Esophagus mucosa (tissue), 1 donor: ENCODE measurements at regions not wholly inside any gene's neighbourhood (a gene's known extent, or its start where the extent isn't known, plus 50 kb on each side); places are given as distances from the start of the nearest gene placed in this dataset.

Experiments
- ATAC-seq: fragments of 200-7000 bp; cut with Tn5 transposase; one replicate; pipeline ENCODE4 v1.9.1; 2020
- donor health status: DM: yes; HTN: yes; CAD: no.

DNA sequence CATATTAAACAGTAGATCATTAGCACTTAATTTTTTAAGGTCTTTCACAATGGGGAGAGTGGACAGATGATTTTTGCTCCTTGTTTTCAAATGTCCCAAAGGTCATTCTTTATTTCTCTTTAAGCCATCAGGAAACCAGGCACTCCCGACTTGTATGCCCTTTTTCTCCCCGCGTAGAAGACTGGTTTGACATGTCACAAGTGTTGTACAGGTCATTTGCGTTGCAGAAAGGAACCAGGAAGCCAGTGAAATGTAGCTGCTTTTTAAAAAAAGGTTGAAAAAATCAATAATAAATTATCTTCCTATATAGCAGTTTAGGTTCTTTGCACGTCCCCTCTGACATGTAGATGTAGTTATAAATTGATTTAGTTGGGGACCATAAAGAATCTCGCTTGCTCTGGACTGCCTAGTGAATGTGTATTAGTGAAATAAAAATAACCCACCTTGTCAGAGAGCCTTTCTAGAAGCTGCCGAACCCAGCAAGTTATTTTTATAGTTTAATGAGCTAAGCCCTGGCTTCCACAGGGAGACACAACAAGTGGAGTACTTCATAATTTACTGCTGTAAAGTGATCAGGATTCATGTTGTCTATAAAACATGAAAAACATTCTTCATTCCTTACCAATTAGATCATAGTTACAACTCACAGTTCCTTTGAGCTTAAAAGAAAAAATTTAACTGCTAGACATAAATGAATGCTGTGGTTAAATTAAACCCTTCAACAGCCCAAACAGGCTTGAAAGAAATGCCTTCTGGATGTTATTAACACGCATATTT lies 404.6 kb downstream of the CSNK1G3 start:
- no peak for ATAC-seq

GRCh38 chr5:123914333-123914732 lies 402.4 kb downstream of the CSNK1G3 start:
- no peak for ATAC-seq

GRCh38 chr5:123907349-123907748 lies 395.4 kb downstream of the CSNK1G3 start:
- ATAC-seq: no peak

- ATAC-seq: no peak
These were observed 394.8 kb downstream of the CSNK1G3 start for GRCh38 chr5:123906698-123907295.

DNA sequence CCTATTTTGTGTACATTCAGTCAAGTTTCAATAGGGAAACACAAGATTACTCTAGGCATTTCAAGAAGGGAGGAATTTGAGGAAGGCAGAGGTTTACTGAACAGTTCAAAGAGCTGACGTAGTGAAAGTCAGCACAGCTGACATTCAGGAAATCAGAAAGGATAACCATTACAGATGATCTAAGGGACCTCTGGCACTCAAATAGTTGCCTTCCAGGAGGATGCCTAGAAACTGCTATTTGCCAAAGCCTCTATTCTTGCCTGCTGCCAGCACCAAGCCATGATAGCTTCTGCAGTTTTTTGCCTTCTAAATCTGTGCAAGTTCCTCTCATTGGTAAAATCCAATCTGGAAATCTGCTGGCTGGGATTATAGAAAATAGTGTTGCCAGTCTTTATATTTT lies 373.1 kb downstream of the CSNK1G3 start:
- ATAC-seq: no peak

DNA sequence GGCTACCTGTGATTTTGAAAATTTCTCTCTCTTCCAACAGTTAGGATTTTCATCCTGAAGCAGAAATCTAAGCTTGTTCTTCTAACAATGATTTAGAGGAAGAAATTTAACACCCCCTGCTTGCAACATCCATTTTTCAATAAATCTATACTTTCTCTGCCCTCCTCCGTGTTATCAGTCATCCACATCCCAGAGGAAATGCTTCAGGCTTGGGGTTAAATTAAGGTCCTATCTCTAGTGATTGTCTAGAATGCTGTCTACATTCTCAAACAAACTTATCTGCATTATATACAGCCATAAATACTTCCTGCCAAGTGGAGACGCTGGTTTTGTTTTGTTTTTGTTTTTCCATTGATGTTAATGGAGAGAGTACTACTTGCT lies 371.0 kb downstream of the CSNK1G3 start:
- no peak for ATAC-seq

DNA sequence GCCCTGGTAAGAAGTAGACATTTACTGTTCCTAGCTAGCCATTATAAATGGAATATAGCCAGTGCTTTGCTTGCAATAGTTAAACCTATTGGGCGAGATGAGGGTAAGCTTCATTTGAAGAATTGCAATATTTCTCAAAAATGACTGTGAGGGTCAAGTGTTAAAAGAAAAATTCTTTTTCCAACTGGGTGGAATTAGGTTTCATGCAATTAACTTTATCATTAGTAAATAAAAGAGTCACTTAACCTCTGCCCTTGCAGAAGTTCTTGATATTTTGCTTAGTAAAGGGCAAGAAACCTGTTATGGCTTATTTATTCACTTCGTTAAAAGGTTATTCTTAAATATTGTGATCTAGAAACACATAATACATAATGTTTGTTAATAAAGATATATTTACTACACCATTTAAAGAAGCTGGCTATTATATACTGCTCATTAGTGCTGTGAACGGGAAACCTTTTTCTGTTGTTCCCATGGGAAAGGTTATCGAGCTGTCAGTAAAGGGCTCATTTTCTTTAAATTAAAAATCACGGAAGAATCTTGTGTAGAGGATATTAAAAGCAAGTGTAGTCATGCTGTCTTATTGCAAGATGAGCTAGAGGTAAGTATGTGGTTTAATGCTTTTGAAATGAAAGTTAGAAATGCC lies 370.5 kb downstream of the CSNK1G3 start:
- no peak for ATAC-seq

DNA sequence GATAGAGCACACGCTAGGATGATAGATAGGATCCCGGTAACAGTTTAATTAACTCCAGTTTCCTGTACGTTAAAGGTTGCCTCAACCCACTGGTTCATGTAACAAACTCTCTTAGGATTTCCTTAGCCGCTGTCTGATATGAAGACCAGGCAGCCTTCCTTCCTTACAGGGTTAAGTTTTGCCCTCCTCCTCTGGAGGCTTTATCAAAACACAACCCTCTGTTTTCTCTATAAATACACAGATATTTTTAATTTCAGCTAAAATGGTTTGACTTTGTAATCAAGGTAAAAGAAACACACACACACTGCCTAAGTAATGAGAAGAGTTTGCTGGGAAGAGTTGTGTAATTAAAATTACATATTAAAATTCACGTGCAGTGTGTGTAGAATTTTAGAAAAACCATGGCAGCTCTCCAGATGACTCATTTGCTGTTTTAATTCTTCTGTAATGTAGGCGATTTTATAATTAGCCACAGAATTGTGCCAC lies 369.8 kb downstream of the CSNK1G3 start:
- no peak for ATAC-seq

- no peak for ATAC-seq
These were observed 368.9 kb downstream of the CSNK1G3 start for GRCh38 chr5:123880875-123881274.

DNA sequence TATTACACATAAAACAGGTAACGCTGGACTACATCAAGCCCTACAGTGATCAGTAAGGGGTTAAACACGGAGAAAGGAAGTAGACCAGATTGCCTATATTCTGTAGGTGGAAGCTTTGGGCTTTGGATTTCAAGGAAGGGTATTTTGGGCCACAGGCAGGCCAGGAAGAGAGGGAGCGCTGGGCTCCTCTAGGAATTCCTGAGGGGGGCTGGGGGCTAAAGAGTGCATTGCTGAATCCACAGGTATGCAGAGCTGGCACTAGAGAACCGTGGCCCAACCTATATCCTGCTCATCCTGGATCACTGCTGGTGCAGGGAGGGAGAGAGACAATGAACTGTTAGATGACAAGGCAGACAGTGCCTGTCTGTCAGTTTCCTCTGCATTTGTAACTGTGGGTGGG lies 367.1 kb downstream of the CSNK1G3 start:
- no peak for ATAC-seq

- ATAC-seq: no peak
These were observed 364.4 kb downstream of the CSNK1G3 start for GRCh38 chr5:123876276-123876790.

DNA sequence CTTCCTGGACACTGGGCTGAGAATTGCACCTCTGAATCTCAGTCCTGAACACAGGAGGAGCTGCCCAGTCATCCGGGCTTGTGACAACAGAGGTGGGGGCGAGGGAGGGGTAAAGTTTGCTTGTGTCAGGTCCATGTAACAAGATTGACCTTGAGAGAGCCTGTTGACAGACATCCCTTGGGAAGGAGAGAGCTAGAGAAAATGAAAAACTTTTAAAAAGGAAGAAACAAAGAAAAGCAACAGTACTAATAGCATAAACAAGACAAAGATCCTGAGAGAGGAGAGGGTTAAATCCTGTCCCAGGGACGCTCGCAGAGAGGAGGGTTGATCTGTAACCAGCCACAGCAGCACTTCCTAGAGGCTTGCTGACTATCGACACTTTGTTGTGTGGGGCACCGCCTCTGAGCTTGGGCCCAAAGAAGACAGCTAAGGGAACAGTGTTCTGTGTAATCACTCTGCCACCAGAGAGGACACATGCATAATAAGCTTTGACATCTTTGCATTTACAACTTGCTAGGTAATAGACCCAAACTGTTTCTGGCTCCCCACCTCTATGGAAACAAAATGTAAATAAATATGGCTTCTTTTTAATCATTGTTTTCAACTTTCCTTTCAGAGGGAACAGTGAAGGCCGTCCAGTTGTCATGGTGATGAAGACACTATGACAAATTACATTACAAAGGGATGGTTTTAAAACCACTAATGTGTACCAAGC lies 363.7 kb downstream of the CSNK1G3 start:
- ATAC-seq: no peak

GRCh38 chr5:123874600-123875201 lies 362.7 kb downstream of the CSNK1G3 start:
- no peak for ATAC-seq

- ATAC-seq: no peak
These were observed 361.9 kb downstream of the CSNK1G3 start for GRCh38 chr5:123873846-123874245.

DNA sequence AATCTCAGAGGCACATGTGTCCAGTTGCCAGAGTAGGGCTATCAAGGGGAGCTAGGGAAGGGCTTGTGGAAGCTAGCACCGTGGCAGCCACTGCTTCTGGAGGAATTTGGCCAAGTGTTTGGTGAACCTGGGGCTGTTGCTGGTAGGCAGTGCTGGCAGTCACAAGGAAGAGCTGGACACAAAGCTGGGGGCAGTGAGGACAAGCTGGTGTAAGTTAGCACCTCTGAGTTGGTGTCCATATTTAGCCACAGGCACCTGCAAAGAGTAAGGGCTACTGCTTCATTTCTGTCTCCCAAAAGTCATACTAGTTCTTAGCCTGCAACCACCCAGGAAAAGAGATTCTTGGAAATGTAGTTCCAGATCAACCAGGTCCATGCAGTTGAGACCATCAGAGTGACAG lies 359.4 kb downstream of the CSNK1G3 start:
- no peak for ATAC-seq

- ATAC-seq: no peak
These were observed 356.9 kb downstream of the CSNK1G3 start for GRCh38 chr5:123868881-123869280.

- no peak for ATAC-seq
These were observed 356.3 kb downstream of the CSNK1G3 start for GRCh38 chr5:123868267-123868666.

DNA sequence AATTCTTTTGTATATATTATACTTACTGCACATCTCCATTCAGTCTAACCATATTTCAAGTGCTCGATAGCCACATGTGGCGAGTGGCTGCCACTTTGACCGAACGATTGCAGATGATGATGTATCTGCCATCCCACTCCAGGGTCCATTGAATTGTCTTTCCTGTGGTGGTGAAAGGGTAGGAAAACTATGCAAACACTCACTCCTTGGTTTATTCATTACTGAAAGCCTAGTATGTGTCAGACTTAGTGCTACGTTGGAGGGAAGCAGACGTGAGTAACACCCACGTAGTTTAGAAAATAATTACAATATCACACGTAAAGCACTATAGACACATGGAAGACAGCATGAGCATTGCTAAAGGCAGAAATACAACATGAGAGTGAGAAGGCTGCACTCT lies 353.7 kb downstream of the CSNK1G3 start:
- ATAC-seq: no peak

DNA sequence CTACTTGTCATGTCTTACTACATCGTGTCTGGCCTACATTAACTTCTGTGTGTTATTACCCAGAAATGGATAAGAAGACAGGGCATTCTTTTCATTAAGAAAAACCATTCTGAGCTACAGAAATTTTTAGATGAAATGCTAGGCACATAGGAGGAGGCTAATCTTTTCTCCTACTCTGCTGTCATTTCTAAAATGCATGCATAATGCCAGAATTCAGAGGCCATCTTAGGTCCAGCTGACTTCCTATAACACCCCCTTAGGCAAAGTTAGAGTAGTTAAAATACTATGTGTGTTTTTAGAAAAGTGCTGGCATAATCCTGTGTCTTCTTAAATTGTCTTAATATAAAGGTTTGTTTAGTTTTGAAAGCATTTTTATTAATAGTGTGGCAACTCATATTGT lies 352.6 kb downstream of the CSNK1G3 start:
- no peak for ATAC-seq

DNA sequence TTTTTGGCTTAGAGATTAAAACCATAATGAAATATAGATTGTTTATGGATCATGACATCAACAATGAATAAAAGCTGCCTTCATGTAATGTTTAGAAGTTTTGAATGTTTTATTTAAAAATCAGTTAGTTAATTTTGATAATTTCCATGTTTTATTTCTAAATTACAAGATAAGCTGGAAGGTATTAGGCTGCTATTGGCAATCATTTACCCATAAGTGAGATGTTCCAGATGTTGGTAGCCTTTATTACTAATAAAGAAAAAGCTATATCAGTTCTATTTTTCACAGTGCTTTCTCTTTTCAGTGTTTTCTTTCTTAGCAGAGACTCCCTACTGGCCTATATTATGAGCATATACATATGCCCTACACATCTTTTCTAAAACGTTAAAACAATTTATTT lies 347.0 kb downstream of the CSNK1G3 start:
- ATAC-seq: no peak

- ATAC-seq: no peak
These were observed 344.8 kb downstream of the CSNK1G3 start for GRCh38 chr5:123856766-123857165.

DNA sequence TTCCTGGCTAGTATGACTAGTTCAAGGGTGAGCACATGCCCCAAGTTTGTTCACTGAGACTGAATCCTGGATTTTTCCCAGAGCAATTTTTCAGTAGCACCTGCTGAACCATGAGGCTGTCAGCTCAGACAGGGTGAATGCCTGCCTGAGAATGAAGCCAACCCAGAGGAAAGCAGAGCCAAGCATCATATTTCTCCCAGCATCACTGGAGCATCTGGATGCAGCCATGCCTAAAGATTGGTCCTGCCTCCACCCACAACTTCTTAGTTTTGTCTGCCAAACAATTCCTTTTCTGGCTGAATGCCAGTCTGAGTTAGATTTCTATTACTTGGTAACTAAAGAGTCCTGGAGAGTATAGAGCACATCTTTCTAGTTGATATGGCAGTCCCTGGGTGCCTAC lies 343.6 kb downstream of the CSNK1G3 start:
- ATAC-seq: no peak
